ENCODE measurements at regions not wholly inside any gene's neighbourhood (a gene's known extent, or its start where the extent isn't known, plus 50 kb on each side); places are given as distances from the start of the nearest gene placed in this dataset.

DNA sequence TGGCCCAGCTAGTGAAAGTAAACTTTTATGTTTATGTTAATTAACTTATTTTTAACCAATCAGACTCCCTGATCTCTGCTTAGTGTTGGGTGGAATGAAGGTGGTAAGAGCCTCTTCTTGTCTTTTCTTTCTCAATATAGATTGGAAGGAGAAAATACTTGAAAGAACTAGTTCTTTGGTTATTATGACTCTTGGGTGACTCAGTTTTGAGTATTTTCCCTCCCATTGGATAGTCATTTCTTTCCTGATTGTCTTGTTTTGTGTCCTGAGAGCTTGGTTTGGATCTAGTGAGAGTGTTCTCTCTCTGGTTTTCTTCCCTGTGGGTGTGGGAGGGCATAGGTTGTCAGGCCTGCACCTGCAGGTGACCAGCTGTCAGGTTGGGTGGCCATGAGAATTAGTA lies 172.0 kb upstream of the GLRA2 start:
- Histone ChIP-seq H2BK20ac (ENCODE audit: low read depth, low read length, poor library complexity, severe bottlenecking) (no peak overlapping the region), H3K56ac (ENCODE audit: insufficient read length, low read depth, low read length) (no peak overlapping the region), H3K4me2 (ENCODE audit: insufficient read depth, insufficient read length, low read length) (no peak overlapping the region), H3K4me1 (ENCODE audit: insufficient read depth, low read length) (no peaks in the 10 kb centered on the region; the same call in 1 of the 2 replicates), H2AK5ac (ENCODE audit: insufficient read length, low read length) (no peak overlapping the region), H3K14ac (ENCODE audit: insufficient read depth, low read length) (no peak overlapping the region), H4K5ac (ENCODE audit: insufficient read length, low read depth, low read length) (no peak overlapping the region), H3K23me2 (ENCODE audit: insufficient read length, low read depth, low read length, poor library complexity, severe bottlenecking) (no peaks in the 10 kb centered on the region), H3K27ac (ENCODE audit: insufficient read length, low read depth, low read length) (no peak overlapping the region), H2BK120ac (ENCODE audit: low read depth, low read length, poor library complexity, severe bottlenecking) (no peak overlapping the region), H3K9ac (ENCODE audit: extremely low read depth, insufficient read length, low read length) (no peak overlapping the region), H3K9me3 (ENCODE audit: control insufficient read depth, low read depth, low read length) (no peaks in the 10 kb centered on the region), H3K79me1 (ENCODE audit: insufficient read depth, low read depth, low read length, poor library complexity, severe bottlenecking) (no peaks in the 10 kb centered on the region), H2BK12ac (ENCODE audit: insufficient read length, low read depth, low read length) (no peak overlapping the region), H3T11ph (ENCODE audit: low read length) (no peak overlapping the region), H3K23ac (ENCODE audit: insufficient read length, low read depth, low read length) (no peak overlapping the region), H3K4ac (ENCODE audit: low read depth, low read length) (no peak overlapping the region), H4K91ac (ENCODE audit: insufficient read length, low read depth, low read length) (no peak overlapping the region), H4K8ac (replicated peaks; ENCODE audit: insufficient read length, low read depth, low read length) (no peak overlapping the region), H3K18ac (ENCODE audit: insufficient read length, low read depth, low read length) (no peak overlapping the region), H2BK5ac (ENCODE audit: insufficient read length, low read length) (no peak overlapping the region), H3K27me3 (ENCODE audit: insufficient read depth, low read length) (no peaks in the 10 kb centered on the region), H3K79me2 (ENCODE audit: insufficient read depth, low read length) (no peaks in the 10 kb centered on the region), H2AFZ (ENCODE audit: low read length) (no peak overlapping the region), H2BK15ac (ENCODE audit: low read depth, low read length) (no peak overlapping the region), H4K20me1 (ENCODE audit: control insufficient read depth, insufficient read depth, insufficient read length) (no peaks in the 10 kb centered on the region)
- Mint-ChIP-seq H3K9me3 (peaks cover 51 to 71% of the 10 kb centered on the region in 2 experiments), H3K27ac (no peak overlapping the region), H3K27me3 (ENCODE audit: low read depth) (no peaks in the 10 kb centered on the region), H3K4me1 (peaks cover 23 to 25% of the 10 kb centered on the region in 2 experiments), H3K36me3 (ENCODE audit: insufficient read depth in 1 of 3, low read depth in 3 of 3) (peaks cover 12 to 13% (median 12%) of the 10 kb centered on the region in 3 experiments), H3K4me3 (no peak overlapping the region)
- TF ChIP-seq, protein P1, sequence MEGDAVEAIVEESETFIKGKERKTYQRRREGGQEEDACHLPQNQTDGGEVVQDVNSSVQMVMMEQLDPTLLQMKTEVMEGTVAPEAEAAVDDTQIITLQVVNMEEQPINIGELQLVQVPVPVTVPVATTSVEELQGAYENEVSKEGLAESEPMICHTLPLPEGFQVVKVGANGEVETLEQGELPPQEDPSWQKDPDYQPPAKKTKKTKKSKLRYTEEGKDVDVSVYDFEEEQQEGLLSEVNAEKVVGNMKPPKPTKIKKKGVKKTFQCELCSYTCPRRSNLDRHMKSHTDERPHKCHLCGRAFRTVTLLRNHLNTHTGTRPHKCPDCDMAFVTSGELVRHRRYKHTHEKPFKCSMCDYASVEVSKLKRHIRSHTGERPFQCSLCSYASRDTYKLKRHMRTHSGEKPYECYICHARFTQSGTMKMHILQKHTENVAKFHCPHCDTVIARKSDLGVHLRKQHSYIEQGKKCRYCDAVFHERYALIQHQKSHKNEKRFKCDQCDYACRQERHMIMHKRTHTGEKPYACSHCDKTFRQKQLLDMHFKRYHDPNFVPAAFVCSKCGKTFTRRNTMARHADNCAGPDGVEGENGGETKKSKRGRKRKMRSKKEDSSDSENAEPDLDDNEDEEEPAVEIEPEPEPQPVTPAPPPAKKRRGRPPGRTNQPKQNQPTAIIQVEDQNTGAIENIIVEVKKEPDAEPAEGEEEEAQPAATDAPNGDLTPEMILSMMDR (conservative IDR thresholded peaks at IDR 0.05), result no peak
- DNase-seq, result no peak
